GM12878 (cell line): ENCODE measurements at regions not wholly inside any gene's neighbourhood (a gene's known extent, or its start where the extent isn't known, plus 50 kb on each side); places are given as distances from the start of the nearest gene placed in this dataset.
"Not testable (repeated sequence)": the region's sequence is repeated elsewhere in the genome, so short reads cannot be mapped to it uniquely, and the experiment has no call there.

ENCODE experiments used
- BRCA1 ChIP-seq: IDR thresholded peaks from 2 replicates; pipeline ENCODE4 v1.6.1; 2011; ENCODE audit warnings: low read depth, low read length, improper control_type of control experiment
- CEBPB ChIP-seq, 2 experiments: fragments of 150-350 bp in 1 of 2; IDR thresholded peaks; 2 replicates each; pipeline ENCODE4 v1.6.1; 2012 to 2014; ENCODE audit warnings: low read depth in 2 of 2, low read length in 2 of 2, borderline replicate concordance in 1 of 2, inconsistent platforms in 1 of 2
- CTCF ChIP-seq, 3 experiments: IDR thresholded peaks in 2 of 3; conservative IDR thresholded peaks in 1 of 3; 2 replicates each; pipeline ENCODE4 v1.5.1; 2011; ENCODE audit warnings: low read depth in 3 of 3, low read length in 3 of 3, mild to moderate bottlenecking in 3 of 3, control low read depth in 2 of 3, moderate library complexity in 2 of 3, inconsistent platforms in 1 of 3, mixed read lengths in 1 of 3; ENCODE audit not compliant: control insufficient read depth in 2 of 3, insufficient read depth in 1 of 3; ENCODE audit errors: extremely low read depth in 1 of 3
- E2F8 ChIP-seq: fragments of 450-650 bp; IDR thresholded peaks from 2 replicates; pipeline ENCODE4 v1.6.1; 2018; ENCODE audit warnings: mild to moderate bottlenecking, low read depth, moderate library complexity; ENCODE audit not compliant: partially characterized antibody
- EP300 ChIP-seq, 2 experiments: fragments of 150-350 bp in 1 of 2; IDR thresholded peaks; 2 replicates each; pipeline ENCODE4 v1.6.1; 2011 to 2012; ENCODE audit warnings: low read depth in 2 of 2, low read length in 2 of 2, borderline replicate concordance in 1 of 2, improper control_type of control experiment in 1 of 2, inconsistent platforms in 1 of 2; ENCODE audit not compliant: control insufficient read depth in 1 of 2
- NFIC ChIP-seq: IDR thresholded peaks from 2 replicates; pipeline ENCODE4 v1.6.1; 2012; ENCODE audit warnings: low read depth, mild to moderate bottlenecking, inconsistent platforms, low read length, moderate library complexity
- POLR2A ChIP-seq: IDR thresholded peaks from 2 replicates; pipeline ENCODE4 v1.6.1; 2011; ENCODE audit warnings: low read depth, mild to moderate bottlenecking, low read length
- POLR2AphosphoS5 ChIP-seq: IDR thresholded peaks from 2 replicates; pipeline ENCODE4 v1.6.1; 2011; ENCODE audit warnings: mild to moderate bottlenecking, low read length, inconsistent platforms
- RAD21 ChIP-seq: IDR thresholded peaks from 2 replicates; pipeline ENCODE4 v1.6.1; 2011; ENCODE audit warnings: mild to moderate bottlenecking, low read depth, low read length, moderate library complexity; ENCODE audit not compliant: insufficient read depth
- USF2 ChIP-seq: IDR thresholded peaks from 2 replicates; pipeline ENCODE4 v1.6.1; 2011; ENCODE audit warnings: low read depth, low read length, improper control_type of control experiment, borderline replicate concordance

- TF ChIP-seq RAD21; NFIC; USF2; BRCA1; CTCF (IDR thresholded peaks at IDR 0.05 in 2 of 3, conservative IDR thresholded peaks at IDR 0.05 in 1 of 3; ENCODE audit: control insufficient read depth in 2 of 3, extremely low read depth in 1 of 3, insufficient read depth in 1 of 3, low read depth in 3 of 3, low read length in 3 of 3); EP300 (IDR thresholded peaks at IDR 0.05; ENCODE audit: borderline replicate concordance in 1 of 2, control insufficient read depth in 1 of 2, low read depth in 2 of 2, low read length in 2 of 2); E2F8; POLR2A; POLR2AphosphoS5; CEBPB (IDR thresholded peaks at IDR 0.05; ENCODE audit: borderline replicate concordance in 1 of 2, low read depth in 2 of 2, low read length in 2 of 2): not testable (repeated sequence)
Observed at GRCh38 chr6:55088011-55088410, 86.3 kb upstream of the HCRTR2 start.
